NCI-H1048 (cell line): ENCODE measurements at regions not wholly inside any gene's neighbourhood (a gene's known extent, or its start where the extent isn't known, plus 50 kb on each side); places are given as distances from the start of the nearest gene placed in this dataset.
"Not testable (repeated sequence)": the region's sequence is repeated elsewhere in the genome, so short reads cannot be mapped to it uniquely, and the experiment has no call there.

Source experiments
- DNase-seq: peaks from one replicate; lab custom pipeline; 2025; lab: John Stamatoyannopoulos, UW

GRCh38 chr5:17083276-17083675 lies 134.2 kb upstream of the BASP1 start:
- DNase-seq: not testable (repeated sequence)

- no peak for DNase-seq
Measured at GRCh38 chr5:17087035-17087434, 130.4 kb upstream of the BASP1 start.

- no peak for DNase-seq
Measured at GRCh38 chr5:17088051-17088450, 129.4 kb upstream of the BASP1 start.

- DNase-seq: no peak
Measured at GRCh38 chr5:17089001-17089400, 128.4 kb upstream of the BASP1 start.

DNA sequence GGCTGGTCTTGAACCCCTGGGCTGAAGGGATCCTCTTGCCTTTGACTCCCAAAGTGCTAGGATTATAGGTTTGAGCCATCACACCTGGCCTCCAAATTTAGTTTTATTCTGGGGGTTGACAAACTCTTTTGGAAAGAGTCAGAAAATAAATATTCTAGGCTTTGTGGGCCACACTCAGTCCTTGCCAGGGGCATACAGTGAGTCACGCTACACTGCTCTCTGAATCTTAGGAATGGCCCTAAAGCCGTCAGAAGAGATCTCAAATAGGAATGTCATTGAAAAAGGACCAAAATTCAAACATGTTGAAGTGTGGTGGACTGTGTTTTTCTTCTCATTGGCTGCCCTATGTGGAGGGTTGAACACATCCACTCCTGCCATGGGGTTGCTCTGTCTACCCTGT lies 127.7 kb upstream of the BASP1 start:
- no peak for DNase-seq

DNA sequence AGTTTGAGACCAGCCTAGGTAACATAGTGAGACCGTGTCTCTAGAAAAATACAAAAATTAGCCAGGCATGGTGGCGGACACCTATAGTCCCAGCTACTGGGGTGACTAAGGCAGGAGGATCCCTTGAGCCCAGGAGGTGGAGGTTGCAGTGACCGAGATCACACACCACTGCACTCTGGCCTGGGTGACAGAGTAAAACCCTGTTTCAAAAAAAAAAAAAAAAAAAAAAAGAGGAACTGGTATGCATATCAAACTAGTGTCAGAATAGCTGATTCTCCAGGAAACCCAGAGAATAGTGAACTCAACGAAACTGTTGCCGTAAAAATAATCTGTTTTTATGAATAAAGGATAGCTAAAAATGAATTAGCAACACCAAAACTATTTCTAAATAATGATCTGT lies 126.6 kb upstream of the BASP1 start:
- DNase-seq: no peak

DNA sequence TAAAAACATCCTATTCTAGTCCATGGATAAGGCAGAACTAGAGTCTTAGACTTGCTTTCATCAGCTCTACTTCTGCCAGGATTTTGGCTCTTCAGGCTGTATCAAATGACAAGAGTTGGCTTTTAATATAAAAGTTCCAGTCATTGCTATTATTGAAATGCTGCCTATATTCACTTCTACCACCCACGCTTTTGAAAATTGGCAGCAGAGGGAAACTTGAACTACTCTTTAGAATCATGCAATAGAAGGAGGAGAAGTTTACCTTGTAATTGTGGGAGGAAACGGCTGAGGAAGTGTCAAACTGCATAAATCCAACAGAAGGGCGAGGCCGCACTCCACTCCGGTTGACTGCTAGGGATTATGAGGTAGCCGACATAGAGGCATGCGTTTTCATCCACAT lies 122.6 kb upstream of the BASP1 start:
- no peak for DNase-seq

DNA sequence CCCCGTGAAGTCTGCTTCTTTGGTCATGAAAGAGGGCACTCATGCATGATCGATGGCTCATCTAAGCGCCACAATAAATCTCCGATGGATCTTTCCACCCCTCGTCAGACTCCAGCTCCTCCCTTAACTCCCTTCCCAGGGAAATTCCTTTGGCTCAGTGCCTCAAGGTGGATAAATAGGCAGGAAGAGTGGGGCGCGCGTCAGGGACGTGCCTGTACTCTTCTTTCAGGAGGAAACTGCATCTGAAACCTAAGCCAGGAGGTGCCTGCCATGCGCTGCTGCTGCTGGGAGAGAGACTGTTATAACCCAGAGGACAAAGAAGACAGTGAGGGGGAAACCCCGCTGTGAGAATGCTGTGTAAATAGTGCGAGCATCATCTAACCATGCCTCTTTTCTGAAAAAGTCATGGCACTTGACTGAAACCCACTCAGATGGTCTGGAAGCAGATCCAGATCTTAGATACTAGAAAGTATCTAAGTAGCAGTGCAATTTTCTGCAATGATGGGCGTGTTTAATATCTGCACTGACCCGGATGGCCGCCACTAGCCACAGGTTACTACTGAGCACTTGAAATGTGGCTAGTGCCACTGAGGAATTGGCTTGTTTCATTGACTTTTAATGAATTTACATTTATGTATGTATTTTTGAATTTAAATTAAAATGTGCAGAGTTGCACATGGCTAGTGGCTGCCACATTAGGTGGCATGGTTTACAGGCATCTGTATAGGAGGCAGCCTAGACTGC lies 120.3 kb upstream of the BASP1 start:
- no peak for DNase-seq

GRCh38 chr5:17099946-17100345 lies 117.5 kb upstream of the BASP1 start:
- DNase-seq: no peak

DNA sequence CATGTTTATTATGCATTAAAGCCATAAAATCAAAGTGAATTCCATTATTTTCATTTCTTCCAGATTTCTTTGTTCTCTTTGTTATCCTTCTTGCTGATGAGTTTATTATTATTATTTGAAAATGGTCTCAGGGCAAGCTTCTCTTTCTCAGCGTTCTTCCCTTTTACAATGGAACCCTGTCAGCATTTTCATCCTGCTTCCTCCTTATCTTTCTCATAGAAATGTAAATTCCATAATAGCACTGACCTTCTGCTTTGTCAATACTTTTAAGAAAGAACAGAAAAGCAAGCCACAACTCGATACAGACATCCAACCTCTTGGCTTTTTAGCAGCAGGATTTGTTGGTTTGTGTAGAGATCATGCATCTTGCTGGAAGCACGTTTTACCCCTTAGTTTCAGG lies 114.0 kb upstream of the BASP1 start:
- no peak for DNase-seq

DNA sequence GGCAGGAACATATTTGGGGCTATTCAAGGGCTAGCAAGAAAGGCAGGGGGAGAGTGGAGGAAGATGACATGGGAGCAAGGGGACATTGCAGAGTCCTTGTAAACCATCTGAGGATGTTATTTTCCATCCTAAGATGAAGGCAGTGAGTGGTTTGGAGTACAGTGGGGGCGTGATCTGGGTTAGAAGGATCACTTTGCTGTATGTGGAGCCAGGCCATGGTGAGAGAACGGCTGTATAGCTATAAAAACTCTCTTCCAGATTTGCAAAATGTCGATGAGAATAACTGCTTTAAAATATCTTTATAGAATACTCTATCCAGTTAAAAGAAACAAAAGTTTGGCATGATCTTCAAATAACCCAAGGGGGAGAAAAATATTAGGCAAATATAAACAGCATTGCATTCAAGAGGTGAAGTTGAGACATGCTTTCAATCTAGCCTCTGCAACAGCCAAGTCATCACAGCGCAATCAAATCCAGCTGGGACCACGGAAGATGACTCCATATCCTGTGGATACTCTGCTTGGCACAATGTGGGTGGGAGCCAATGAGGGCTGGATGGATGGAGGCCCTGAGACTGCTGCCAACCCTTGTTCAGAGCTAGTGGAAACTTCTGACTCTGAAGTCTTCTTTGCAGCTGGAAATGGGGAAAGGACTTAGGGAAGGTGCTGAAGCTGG lies 111.5 kb upstream of the BASP1 start:
- DNase-seq: no peak

- no peak for DNase-seq
Measured at GRCh38 chr5:17106521-17106920, 110.9 kb upstream of the BASP1 start.

- not testable (repeated sequence) for DNase-seq
Measured at GRCh38 chr5:17112091-17112716, 105.2 kb upstream of the BASP1 start.

DNA sequence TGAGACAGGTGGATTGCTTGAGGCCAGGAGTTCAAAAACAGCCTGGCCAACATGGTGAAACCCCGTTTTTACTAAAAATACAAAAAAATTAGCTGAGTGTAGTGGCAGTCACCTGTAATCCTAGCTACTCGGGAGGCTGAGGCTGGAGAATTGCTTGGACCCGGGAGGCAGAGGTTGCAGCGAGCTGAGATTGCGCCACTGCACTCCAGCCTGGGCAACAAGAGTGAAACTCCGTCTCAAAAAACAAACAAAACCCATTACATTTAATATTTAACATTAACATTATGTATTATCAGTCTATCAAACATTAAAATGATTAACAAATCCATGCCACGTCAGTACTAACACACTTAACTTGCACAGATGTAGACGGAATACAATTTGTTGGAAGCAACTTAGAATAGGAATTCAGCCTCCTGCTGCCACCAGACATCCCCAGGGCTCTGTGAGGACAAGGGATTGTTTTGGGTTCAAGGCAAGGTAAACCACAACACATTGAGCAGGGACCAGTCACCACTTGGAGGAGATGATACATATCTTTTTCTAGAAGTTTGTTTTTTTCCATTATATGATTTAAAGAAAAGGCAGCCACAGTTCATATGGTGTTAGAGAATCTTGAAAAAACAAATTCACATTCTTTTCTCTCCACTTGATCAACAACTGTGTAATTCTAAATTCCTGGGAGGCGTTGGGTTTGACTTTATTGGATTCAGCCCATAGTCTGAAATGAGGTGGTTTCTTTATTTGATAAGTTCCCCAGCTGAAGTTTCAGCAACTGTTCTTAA lies 104.1 kb upstream of the BASP1 start:
- no peak for DNase-seq

DNA sequence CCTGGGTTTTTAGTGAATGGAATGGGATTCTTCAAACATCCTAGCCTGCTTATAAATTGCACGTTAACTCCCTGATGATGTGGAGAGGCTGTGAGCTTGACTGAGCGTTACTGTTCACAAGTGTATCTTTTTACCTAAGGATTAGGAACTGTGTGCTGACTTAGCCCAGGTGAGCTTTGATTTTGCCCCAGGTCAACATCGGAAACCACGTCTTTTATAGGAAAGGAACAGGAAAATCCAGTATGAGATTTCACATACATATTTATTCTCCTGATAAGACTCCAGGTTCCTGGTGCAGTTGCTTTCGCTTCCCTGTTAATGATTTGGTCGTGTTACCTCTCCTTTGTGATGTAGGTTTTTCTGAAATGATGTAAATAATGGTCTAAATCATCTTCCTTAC lies 103.2 kb upstream of the BASP1 start:
- DNase-seq: no peak

DNA sequence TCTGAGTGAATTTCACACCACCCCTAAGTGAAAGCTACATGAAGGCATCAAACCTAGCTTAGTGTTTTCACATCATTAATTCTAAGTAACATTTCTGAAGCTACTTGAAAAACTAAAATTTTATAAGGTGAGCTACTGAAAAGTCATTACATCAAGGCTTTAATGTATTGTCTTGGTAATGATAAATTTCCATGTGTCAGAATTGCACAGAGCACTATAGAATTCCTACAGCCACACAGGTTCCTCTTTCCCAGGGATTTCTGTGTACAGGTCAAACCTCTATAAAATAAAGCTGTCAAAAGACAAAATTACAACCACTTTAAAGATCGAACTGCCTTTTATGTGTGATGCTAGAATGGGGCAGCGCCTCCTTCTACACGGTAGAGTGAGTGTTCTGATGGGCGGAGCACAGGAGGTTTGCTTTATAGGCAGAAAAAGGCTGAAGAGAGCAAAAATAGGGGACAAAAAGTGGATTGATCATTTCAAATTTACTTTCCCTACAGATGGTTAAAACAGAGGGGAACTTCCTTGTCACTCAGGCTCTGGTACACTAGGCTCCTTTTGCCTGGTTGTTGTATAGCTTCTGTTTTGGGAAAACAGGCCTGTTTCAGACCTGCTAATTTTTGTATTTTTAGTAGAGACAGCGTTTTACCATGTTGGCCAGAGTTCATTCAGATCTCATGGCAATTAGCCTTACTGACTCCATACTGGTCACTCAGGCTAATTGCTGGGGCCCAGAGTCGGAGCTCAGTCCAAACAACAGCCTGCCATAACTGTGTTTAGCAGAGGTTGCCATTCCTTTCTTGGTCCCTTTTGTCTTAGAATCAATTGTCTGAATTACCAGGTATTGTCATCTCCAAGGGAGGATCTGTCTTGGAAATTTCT lies 102.5 kb upstream of the BASP1 start:
- DNase-seq: no peak

DNA sequence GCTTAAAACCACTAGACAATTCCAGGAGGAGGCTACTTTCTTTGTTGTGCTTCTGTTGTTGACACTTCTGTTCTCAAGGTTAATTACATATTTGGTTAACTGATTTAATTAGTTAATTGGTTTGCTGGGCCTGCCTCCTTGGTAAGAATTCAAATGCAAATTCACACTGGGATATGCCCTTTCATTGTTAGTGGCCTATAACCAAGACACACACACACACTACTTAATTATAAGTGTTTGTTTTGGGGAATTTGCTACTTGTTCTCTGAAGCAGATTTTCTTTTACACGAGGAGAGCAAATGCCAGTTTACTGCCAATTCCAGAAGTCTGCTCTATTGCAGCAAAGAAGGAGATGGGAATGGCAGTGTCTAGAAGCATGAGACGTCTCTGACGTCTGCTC lies 101.6 kb upstream of the BASP1 start:
- no peak for DNase-seq

GRCh38 chr5:17118631-17119030 lies 98.8 kb upstream of the BASP1 start:
- no peak for DNase-seq

GRCh38 chr5:17120209-17120608 lies 97.2 kb upstream of the BASP1 start:
- no peak for DNase-seq

DNA sequence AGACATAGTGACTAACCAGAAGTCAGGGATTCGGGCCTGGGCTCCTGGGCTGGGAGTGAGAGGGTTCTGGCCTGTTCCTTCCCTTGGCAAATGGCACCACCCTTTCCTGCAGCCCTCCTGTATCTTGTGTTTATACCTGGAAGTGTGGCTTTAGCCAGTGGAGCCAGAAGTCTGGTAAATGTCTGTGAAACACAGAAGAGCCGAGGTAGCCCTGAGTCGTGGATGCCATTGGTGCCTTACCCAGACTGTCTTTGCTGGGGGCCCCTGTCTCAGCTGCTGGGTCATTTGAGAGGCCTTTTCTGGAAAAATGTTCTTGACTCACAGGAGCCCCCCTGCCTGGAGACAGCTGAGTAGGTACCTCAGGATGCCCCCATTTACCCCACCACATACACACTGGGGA lies 95.7 kb upstream of the BASP1 start:
- DNase-seq: no peak

DNA sequence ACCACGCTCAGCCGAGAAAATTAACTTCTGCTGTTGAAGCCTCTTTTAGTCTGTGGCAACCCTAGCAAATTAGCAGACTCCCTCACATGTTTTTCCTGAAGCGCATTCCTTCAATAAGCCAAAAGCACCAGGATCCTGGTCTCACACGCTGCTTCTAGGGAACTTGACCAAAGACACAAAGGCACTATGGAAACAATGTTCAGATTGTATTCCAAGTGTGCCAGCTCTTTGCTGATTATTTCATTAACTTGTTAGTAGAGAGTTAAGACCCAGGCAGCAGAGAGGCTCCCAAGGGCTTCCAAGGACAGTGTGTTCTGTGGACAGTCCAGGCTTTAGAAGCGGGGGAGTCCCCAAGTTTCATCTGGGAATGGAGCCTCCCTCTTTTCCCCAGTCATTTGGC lies 94.4 kb upstream of the BASP1 start:
- no peak for DNase-seq

DNA sequence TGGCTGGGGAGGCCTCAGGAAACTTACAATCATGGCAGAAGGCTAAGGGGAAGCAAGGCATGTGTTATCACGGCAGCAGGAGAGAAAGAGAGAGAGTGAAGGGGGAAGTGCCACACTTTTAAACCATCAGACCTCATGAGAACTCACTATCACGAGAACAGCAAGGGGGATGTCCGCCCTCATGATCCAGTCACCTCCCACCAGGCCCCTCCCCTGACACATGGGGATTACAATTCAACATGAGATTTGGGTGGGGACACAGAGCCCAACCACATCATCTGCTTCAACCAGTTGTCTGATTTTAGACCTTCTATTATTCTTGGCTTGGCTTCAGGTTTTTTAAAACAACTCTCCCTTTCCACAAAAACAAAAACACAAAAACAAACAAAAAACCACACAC lies 93.7 kb upstream of the BASP1 start:
- DNase-seq: not testable (repeated sequence)
